GM23338 (cell line): ENCODE measurements at regions not wholly inside any gene's neighbourhood (a gene's known extent, or its start where the extent isn't known, plus 50 kb on each side); places are given as distances from the start of the nearest gene placed in this dataset.

Source experiments
- ATAC-seq: fragments of 200-7000 bp; cut with Tn5 transposase; 3 replicates; pipeline ENCODE4 v1.9.1; 2020
- DNase-seq: peaks from one replicate; pipeline ENCODE4 v3.0.0-alpha.2; 2015; ENCODE audit warnings: low spot score
- H2AFZ ChIP-seq: fragments of 200-600 bp; sonication (generic); 2 replicates; pipeline ENCODE4 v1.8.0; 2016; ENCODE audit warnings: antibody characterized with exemption, mild to moderate bottlenecking, moderate library complexity
- H3F3A ChIP-seq: fragments of 200-600 bp; sonication (generic); replicated peaks from 2 replicates; pipeline ENCODE4 v1.8.0; 2017; ENCODE audit warnings: antibody characterized with exemption, mixed run types, low read depth
- H3K27ac ChIP-seq: fragments of 200-600 bp; sonication (generic); 2 replicates; pipeline ENCODE4 v1.6.1; 2016; ENCODE audit warnings: low read depth
- H3K27me3 ChIP-seq: fragments of 200-600 bp; sonication (generic); 2 replicates; pipeline ENCODE4 v1.8.0; 2016; ENCODE audit warnings: mild to moderate bottlenecking, mixed run types, moderate library complexity; ENCODE audit not compliant: insufficient read depth
- H3K36me3 ChIP-seq: fragments of 200-600 bp; sonication (generic); 2 replicates; pipeline ENCODE4 v1.8.0; 2016; ENCODE audit warnings: mild to moderate bottlenecking; ENCODE audit not compliant: insufficient read depth
- H3K4me1 ChIP-seq: fragments of 200-600 bp; sonication (generic); 2 replicates; pipeline ENCODE4 v1.8.0; 2016; ENCODE audit warnings: mild to moderate bottlenecking, moderate library complexity; ENCODE audit not compliant: insufficient read depth
- H3K4me2 ChIP-seq: fragments of 200-600 bp; sonication (generic); 2 replicates; pipeline ENCODE4 v1.7.1; 2017; ENCODE audit warnings: mixed run types
- H3K4me3 ChIP-seq: fragments of 200-600 bp; sonication (generic); 2 replicates; pipeline ENCODE4 v1.6.1; 2016; ENCODE audit warnings: mixed run types
- H3K79me2 ChIP-seq: fragments of 200-600 bp; sonication (generic); replicated peaks from 2 replicates; pipeline ENCODE4 v1.8.0; 2017; ENCODE audit warnings: mild to moderate bottlenecking; ENCODE audit not compliant: insufficient read depth
- H3K9me2 ChIP-seq: fragments of 200-600 bp; sonication (generic); 2 replicates; pipeline ENCODE4 v1.8.0; 2017; ENCODE audit not compliant: insufficient read depth
- H4K20me1 ChIP-seq: fragments of 200-600 bp; sonication (generic); replicated peaks from 2 replicates; pipeline ENCODE4 v1.8.0; 2017; ENCODE audit warnings: mild to moderate bottlenecking; ENCODE audit not compliant: insufficient read depth
- H3K27ac Mint-ChIP-seq: 2 replicates; pipeline ENCODE4 v1.8.0; 2020; ENCODE audit warnings: inconsistent platforms, mild to moderate bottlenecking, moderate library complexity, mixed read lengths
- H3K27me3 Mint-ChIP-seq: 3 replicates; pipeline ENCODE4 v1.8.0; 2022; ENCODE audit warnings: low read depth, mild to moderate bottlenecking, moderate library complexity, mixed read lengths, inconsistent platforms; ENCODE audit not compliant: insufficient read depth, poor library complexity
- H3K36me3 Mint-ChIP-seq: 3 replicates; pipeline ENCODE4 v1.8.0; 2021; ENCODE audit warnings: low read depth, mild to moderate bottlenecking, inconsistent platforms, moderate library complexity, mixed read lengths
- H3K4me1 Mint-ChIP-seq: 3 replicates; pipeline ENCODE4 v1.8.0; 2020; ENCODE audit warnings: mild to moderate bottlenecking, inconsistent platforms, mixed read lengths
- H3K4me3 Mint-ChIP-seq: 3 replicates; pipeline ENCODE4 v1.8.0; 2021; ENCODE audit warnings: moderate library complexity, mild to moderate bottlenecking, inconsistent platforms, mixed read lengths
- H3K9me3 Mint-ChIP-seq: 3 replicates; pipeline ENCODE4 v1.8.0; 2020; ENCODE audit warnings: moderate library complexity, mild to moderate bottlenecking, inconsistent platforms, mixed read lengths
- CREB1 ChIP-seq: fragments of 250-450 bp; sonication (Bioruptor Pico); IDR thresholded peaks from 2 replicates; pipeline ENCODE4 v1.5.0; 2020; ENCODE audit warnings: low read depth, mild to moderate bottlenecking, moderate library complexity
- CTCF ChIP-seq, 2 experiments: fragments of 200-600 bp in 1 of 2; sonication (generic) in 1 of 2; conservative IDR thresholded peaks; 2 replicates each; pipeline versions ENCODE4 v1.5.1 to v1.6.1; 2016 to 2017; ENCODE audit warnings: antibody characterized with exemption in 2 of 2, low read depth in 2 of 2, mild to moderate bottlenecking in 2 of 2, moderate library complexity in 1 of 2
- ETS1 ChIP-seq: IDR thresholded peaks from 2 replicates; pipeline ENCODE4 v1.6.1; 2016; ENCODE audit warnings: antibody characterized with exemption
- EZH2 ChIP-seq: fragments of 200-600 bp; sonication (generic); IDR thresholded peaks from one replicate; pipeline ENCODE4 v1.8.0; 2017; ENCODE audit warnings: antibody characterized with exemption, mild to moderate bottlenecking, low read depth; ENCODE audit not compliant: unreplicated experiment
- EZH2phosphoT487 ChIP-seq: fragments of 200-600 bp; sonication (generic); IDR thresholded peaks from one replicate; pipeline ENCODE4 v1.8.1; 2018; ENCODE audit warnings: antibody characterized with exemption; ENCODE audit not compliant: unreplicated experiment
- JUNB ChIP-seq: IDR thresholded peaks from one replicate; pipeline ENCODE4 v1.6.1; 2016; ENCODE audit warnings: antibody characterized with exemption; ENCODE audit not compliant: unreplicated experiment
- NANOG ChIP-seq: IDR thresholded peaks from 2 replicates; pipeline ENCODE4 v1.6.1; 2016; ENCODE audit warnings: antibody characterized with exemption, borderline replicate concordance
- POLR2AphosphoS5 ChIP-seq: IDR thresholded peaks from 2 replicates; pipeline ENCODE4 v1.6.1; 2016; ENCODE audit warnings: antibody characterized with exemption, low read depth
- REST ChIP-seq: IDR thresholded peaks from one replicate; pipeline ENCODE4 v1.6.1; 2018; ENCODE audit warnings: antibody characterized with exemption; ENCODE audit not compliant: unreplicated experiment
- STAT1 ChIP-seq: IDR thresholded peaks from one replicate; pipeline ENCODE4 v1.6.1; 2016; ENCODE audit warnings: antibody characterized with exemption; ENCODE audit not compliant: unreplicated experiment
- ZNF114 ChIP-seq: fragments of 250-450 bp; sonication (Bioruptor Pico); IDR thresholded peaks from 2 replicates; pipeline ENCODE4 v1.5.0; 2020; ENCODE audit warnings: mild to moderate bottlenecking, moderate library complexity
- ZNF331 ChIP-seq: fragments of 250-450 bp; sonication (Bioruptor Pico); IDR thresholded peaks from 2 replicates; pipeline ENCODE4 v1.5.0; 2020; ENCODE audit warnings: low read depth, mild to moderate bottlenecking, moderate library complexity
- ZNF462 ChIP-seq: fragments of 250-450 bp; sonication (Bioruptor Pico); IDR thresholded peaks from 2 replicates; pipeline ENCODE4 v1.5.0; 2020; ENCODE audit warnings: mild to moderate bottlenecking, moderate library complexity

- no peaks in the 10 kb centered on the region; the same call in 2 of the 3 replicates for H3K36me3 Mint-ChIP-seq
- Histone ChIP-seq H3K79me2 (no peaks in the 10 kb centered on the region), H3K9me2 (no peaks in the 10 kb centered on the region), H3F3A (no peaks in the 10 kb centered on the region), H3K36me3 (no peaks in the 10 kb centered on the region), H3K4me3 (no peak overlapping the region), H3K4me2 (no peak overlapping the region), H4K20me1 (no peaks in the 10 kb centered on the region), H3K4me1 (peaks cover 15% of the 10 kb centered on the region), H3K27me3 (no peaks in the 10 kb centered on the region), H2AFZ (no peak overlapping the region), H3K27ac (no peak overlapping the region)
- H3K27ac Mint-ChIP-seq: peak overlapping the region; percentile 36; the same call in 1 of the 2 replicates
- no peak for ATAC-seq
- peaks cover 8% of the 10 kb centered on the region; the same call in 2 of the 3 replicates for H3K9me3 Mint-ChIP-seq
- TF ChIP-seq ETS1 (no peak), NANOG (no peak), ZNF114 (no peak), CREB1 (no peak), JUNB (no peak), CTCF (conservative IDR thresholded peaks at IDR 0.05; ENCODE audit: low read depth in 2 of 2) (no peak), ZNF331 (no peak), EZH2phosphoT487 (no peak), POLR2AphosphoS5 (no peak), EZH2 (no peak), STAT1 (no peak), ZNF462 (no peak), REST (no peak)
- peaks cover 33% of the 10 kb centered on the region for H3K4me1 Mint-ChIP-seq
- no peak overlapping the region for H3K4me3 Mint-ChIP-seq
- H3K27me3 Mint-ChIP-seq: peaks cover 14% of the 10 kb centered on the region
- DNase-seq: no peak
Observed at GRCh38 chr11:69964247-69964643, 113.9 kb upstream of the ANO1 start.
